HG03196 (cell line): ENCODE measurements at regions not wholly inside any gene's neighbourhood (a gene's known extent, or its start where the extent isn't known, plus 50 kb on each side); places are given as distances from the start of the nearest gene placed in this dataset.
"Not testable (repeated sequence)": the region's sequence is repeated elsewhere in the genome, so short reads cannot be mapped to it uniquely, and the experiment has no call there.

Experiments
- ATAC-seq: cut with Tn5 transposase; IDR thresholded peaks from one replicate; pipeline ENCODE4 v1.9.1; 2021; ENCODE audit not compliant: unreplicated experiment

DNA sequence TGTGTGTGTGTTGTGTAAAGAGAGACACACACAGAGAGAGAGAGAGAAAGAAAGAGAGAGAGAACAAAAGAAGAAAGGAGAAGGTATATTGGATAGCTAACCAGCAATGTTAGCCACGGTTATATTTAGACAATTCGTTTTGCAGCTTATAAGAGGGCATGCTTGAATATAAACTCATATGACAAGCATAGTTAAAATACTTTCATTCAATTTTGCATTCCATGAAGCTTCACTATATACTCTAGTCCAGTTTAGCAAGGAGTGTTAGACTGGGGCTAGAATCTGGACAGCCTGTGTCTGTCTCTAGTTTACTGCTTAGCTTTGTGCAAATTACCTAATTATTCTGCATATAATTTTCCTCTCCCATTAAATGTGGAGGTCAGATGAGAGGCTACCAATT, 525.9 kb upstream of the ZFP42 start:
- ATAC-seq: no peak

DNA sequence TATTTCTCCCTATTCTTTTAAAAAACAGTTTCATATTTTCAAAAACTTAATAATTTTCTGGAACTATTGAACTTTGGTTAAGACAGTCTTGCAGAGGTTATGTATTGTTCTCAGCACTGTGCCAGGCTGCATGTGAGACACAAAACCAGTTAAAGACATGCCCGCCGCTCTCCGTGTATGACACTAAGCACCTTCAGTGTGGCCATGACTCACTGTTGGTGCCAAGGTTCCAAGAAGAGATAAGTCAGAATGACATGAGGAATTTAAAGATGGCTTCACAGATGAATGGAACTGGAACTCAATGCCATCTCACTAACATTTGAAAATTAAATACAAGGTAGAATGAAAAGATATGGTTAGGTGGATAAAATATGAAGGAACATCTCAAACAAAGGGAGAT, 525.5 kb upstream of the ZFP42 start:
- no peak for ATAC-seq

DNA sequence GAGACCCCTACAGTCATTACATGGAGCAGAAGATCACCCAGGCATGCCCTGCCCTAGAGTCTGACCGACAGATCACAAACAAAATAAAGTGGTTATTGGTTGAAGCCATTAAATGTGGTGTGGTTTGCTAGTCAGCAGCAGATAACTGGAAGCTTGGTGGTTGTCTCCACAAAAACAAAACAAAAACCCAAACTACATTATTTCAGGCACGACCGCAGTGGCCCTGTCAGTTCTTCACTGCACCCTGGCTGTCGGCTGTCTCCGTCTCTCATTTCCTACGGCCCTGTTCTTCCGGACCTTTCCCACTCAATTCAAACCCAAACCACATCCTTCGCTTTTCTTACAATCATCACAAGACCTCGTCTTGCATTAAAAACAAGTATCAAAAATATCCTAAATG, 521.3 kb upstream of the ZFP42 start:
- ATAC-seq: no peak

DNA sequence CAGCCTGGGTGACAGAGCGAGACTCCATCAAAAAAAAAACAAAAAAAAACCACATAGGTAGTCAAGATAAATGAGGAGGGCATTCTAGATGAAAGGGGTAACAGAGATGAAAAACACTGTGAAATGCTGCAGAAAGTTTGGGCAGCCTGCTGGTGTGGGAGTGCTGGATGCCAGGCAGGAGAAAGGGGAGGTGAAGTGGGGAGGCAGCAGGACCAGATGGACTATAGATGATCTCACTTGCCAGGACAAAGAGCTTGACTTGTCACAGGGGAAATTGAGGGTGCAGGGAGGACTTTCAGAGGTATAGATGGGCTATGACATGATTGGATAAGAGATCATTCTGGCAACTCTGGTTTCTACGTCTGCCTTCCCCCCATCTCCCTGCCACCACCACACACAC, 519.7 kb upstream of the ZFP42 start:
- no peak for ATAC-seq

DNA sequence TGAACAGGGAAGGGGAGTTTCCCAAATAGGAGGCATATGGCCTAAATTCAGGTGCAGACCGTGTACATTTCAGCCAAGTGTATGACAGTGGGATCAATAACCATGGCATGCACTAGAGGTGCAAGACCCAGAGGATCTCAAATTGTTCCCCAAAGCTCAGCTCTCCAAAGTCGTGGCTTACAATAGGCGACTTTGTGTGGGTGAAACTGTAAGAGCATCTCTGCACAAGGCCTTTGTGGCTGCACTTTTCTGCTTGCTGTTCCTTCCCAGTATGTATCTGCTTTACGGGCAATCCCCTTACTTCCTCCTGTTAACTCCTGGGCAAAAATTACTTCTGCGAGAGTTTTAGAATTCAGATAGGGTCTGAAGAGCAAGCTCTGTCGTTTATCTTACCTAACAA, 518.3 kb upstream of the ZFP42 start:
- no peak for ATAC-seq

DNA sequence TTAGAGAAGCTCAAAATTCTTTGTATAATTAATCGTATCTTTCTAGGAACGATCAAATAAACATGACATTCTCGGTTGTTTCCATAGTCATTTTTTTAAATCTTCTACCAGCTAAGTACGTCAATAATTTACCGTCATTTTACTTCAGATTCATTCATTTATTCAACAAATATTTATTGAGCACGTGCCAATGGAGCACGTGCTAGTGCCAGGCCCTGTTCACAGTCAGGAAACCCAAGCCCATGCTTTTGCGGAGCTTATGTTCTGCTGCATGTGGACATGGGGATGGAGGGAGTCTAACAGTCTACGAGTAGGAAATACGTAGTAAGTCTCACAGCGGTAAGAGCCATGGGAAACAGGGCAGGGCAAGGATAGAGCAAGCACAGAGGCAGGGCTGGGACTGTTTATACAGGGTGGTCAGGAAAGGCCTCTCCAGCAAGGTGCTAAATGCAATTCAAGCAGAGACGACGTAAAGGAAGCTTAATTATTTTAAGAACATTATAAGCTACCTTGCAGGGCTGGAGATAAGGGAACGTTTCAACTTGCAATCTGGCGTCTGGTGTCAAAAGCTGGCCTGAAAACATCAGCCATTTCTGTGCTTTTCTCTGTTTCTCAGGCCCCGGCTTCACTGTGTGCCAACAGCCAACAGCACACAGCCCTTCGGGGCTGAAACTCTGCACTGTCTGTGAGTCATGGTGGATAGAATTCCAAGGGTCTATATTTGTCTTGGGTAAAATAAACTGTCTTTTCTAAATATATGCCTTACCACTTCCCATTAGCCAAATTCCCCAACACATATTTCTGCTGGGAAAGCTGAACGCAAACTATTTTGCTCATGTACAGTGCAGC, 517.1 kb upstream of the ZFP42 start:
- ATAC-seq: no peak

DNA sequence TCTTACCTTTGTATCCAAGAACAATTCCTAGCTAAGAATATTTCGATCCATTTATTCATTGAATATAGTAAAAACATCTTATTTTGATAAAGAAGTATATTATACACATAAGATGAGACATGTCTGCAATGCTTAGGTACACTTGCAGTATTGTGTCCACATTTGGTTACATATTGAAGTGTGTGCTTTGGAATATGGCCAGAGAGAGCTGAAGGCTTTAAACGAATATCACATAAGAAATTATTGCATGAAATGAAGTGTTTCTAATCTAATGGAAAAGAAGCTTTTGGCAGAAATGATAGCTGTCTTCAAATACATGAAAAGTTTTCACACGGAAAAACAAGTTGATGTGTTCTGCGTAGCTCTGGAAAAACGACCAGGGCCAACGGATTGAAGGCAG, 516.1 kb upstream of the ZFP42 start:
- no peak for ATAC-seq

- ATAC-seq: no peak
These were observed 515.1 kb upstream of the ZFP42 start for GRCh38 chr4:187480146-187481145.

DNA sequence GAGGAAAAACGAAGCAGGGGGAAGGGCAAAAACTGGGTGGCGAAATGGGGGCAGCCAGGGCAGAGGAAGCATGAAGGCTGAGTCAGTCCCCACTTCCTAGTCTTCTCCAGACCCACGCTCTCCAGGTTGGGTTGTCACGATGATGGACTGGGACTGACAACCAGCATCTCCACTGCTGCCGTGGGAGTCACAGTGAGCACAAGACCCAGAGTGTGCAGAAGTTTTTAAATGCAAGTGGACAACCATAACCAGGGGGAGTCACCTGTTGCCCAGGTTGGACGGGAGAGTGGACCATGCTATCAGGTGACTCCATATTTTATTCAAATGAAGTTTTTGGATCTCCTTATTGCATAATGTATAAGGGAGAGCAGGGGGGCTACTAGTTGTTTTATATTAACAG, 511.4 kb upstream of the ZFP42 start:
- no peak for ATAC-seq

DNA sequence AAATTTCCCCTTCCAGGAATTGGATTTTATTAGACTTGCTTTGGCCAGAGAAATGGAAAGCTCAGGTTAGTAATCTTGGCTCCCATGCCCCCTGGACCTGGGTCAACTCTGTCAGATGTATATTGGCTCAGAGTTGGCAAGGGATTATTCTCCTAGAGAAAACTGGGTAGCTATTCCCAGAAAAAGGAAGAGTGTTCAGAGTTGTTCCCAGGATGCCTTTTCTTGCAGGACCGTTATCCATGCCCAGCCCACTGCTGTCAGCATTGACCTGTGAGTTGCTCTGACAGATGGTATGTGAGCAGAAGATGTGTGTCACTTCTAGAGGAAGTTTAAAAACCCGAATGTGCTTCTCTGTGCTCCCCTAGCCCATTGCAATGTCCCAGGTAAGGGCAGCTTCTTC, 509.9 kb upstream of the ZFP42 start:
- ATAC-seq: no peak

DNA sequence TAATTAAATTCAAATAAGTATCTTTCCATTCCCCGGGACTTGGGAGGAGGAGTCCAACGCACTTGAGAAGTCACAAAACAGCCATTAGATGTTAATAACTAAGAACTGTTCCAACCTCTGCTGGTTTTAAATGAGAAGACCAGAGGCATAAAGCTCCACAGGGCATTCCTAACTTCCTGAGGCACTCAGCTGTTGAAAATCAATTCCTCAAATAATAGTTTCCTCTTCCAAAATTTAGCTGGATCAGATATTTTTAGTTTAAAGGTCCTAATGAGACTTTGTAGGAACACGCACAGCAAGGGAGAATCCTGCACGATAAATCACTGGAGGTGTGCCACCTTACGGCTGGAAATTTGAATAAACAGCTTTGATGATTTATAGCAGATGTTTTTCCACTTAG, 504.3 kb upstream of the ZFP42 start:
- ATAC-seq: no peak

- ATAC-seq: no peak
These were observed 503.6 kb upstream of the ZFP42 start for GRCh38 chr4:187491959-187492358.

DNA sequence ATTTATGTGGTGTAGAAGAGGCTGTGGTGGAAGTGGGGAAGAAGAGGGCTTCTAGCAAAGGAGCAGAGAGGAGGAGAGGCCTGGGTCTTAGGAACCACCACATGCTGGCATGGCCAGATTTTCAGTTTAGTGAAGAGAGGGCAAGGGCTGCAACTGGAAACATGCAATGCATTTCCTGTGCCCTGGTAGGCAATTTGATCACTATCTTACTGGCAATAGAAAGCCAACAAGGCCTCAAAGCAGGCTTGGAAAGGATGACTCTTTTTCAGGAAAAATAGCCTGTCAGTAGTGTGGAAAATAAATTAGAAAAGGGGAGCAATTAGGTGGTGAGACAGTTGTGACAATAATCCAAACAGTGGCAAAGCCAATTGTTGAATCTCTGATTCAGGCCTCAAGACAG, 501.9 kb upstream of the ZFP42 start:
- ATAC-seq: no peak

- ATAC-seq: no peak
These were observed 495.6 kb upstream of the ZFP42 start for GRCh38 chr4:187499956-187500355.

DNA sequence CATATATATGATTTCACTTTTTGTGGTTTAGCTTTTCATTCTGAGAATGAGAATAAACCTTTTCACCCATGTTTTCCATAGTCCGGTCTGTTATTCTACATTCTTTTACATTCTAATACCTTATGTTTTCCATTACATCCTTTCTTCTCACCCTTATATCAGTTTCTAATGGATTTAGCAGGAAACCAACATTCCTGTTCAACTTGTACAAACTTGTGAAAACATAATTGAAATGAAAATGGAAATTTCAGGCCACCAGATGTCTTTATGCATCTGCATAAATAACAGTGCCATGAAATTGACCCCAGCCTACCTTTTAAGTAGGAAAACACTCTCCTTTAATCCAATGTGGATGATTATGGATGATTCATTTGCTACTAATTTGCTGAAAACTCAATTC, 494.8 kb upstream of the ZFP42 start:
- ATAC-seq: no peak

DNA sequence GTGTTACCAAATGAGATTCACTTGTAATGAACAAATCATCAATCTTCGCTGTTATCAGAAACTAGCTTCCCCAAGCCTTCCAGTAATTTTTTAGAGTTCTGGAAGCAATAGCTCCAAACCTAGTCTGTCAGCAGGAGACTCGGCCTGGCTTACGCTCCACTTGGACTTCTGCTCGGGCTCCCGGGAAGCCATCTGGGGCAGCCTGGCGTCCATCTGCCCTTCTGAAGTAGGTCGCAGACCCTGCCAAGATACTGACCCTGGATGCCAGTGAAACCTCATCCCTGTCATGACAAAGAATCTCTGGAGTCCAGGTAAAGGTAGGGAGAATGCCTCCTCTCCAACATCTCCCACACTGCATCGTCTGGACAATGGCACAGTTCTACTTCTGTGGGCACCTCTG, 493.8 kb upstream of the ZFP42 start:
- no peak for ATAC-seq

- no peak for ATAC-seq
These were observed 490.4 kb upstream of the ZFP42 start for GRCh38 chr4:187504974-187505797.

DNA sequence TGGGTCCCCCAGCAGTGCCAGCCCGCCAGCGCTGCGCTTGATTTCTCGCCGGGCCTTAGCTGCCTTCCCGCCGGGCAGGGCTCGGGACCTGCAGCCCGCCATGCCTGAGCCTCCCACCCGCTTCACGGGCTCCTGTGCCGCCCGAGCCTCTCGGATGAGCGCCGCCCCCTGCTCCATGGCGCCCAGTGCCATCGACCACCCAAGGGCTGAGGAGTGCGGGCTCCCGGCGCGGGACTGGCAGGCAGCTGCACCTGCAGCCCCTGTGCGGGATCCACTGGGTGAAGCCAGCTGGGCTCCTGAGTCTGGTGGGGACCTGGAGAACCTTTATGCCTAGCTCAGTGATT, 489.8 kb upstream of the ZFP42 start:
- not testable (repeated sequence) for ATAC-seq

GRCh38 chr4:187516224-187516623, 479.3 kb upstream of the ZFP42 start:
- no peak for ATAC-seq

GRCh38 chr4:187541666-187542065, 453.9 kb upstream of the ZFP42 start:
- ATAC-seq: no peak

- no peak for ATAC-seq
These were observed 451.0 kb upstream of the ZFP42 start for GRCh38 chr4:187544461-187545053.
